Osteocyte (in vitro differentiated cells): ENCODE measurements at regions not wholly inside any gene's neighbourhood (a gene's known extent, or its start where the extent isn't known, plus 50 kb on each side); places are given as distances from the start of the nearest gene placed in this dataset.

Experiments used
- DNase-seq: peaks from one replicate; pipeline ENCODE4 v3.0.0; 2021; ENCODE audit warnings: mixed read lengths; ENCODE audit not compliant: unreplicated experiment; ENCODE audit errors: extremely low spot score
- H3K27ac Mint-ChIP-seq: one replicate; pipeline ENCODE4 v1.8.0; 2021; ENCODE audit warnings: mild to moderate bottlenecking, mixed read lengths; ENCODE audit not compliant: unreplicated experiment
- H3K27me3 Mint-ChIP-seq: one replicate; pipeline ENCODE4 v1.8.0; 2021; ENCODE audit warnings: mixed read lengths; ENCODE audit not compliant: unreplicated experiment
- H3K36me3 Mint-ChIP-seq: one replicate; pipeline ENCODE4 v1.8.0; 2021; ENCODE audit warnings: mixed read lengths; ENCODE audit not compliant: unreplicated experiment
- H3K4me1 Mint-ChIP-seq: one replicate; pipeline ENCODE4 v1.8.0; 2021; ENCODE audit warnings: mixed read lengths; ENCODE audit not compliant: unreplicated experiment
- H3K4me3 Mint-ChIP-seq: one replicate; pipeline ENCODE4 v1.8.0; 2021; ENCODE audit warnings: mild to moderate bottlenecking, moderate library complexity, mixed read lengths; ENCODE audit not compliant: unreplicated experiment
- H3K9me3 Mint-ChIP-seq: one replicate; pipeline ENCODE4 v1.8.0; 2021; ENCODE audit warnings: mixed read lengths; ENCODE audit not compliant: unreplicated experiment
- CTCF ChIP-seq: fragments of 200-600 bp; sonication (generic); IDR thresholded peaks from 2 replicates; pipeline ENCODE4 v1.5.0; 2021; ENCODE audit warnings: antibody characterized with exemption, mild to moderate bottlenecking, moderate library complexity

GRCh38 chr11:30171661-30172060 is 59.2 kb upstream of the FSHB start:
- Mint-ChIP-seq H3K27me3 (no peaks in the 10 kb centered on the region), H3K4me3 (no peak overlapping the region), H3K4me1 (no peaks in the 10 kb centered on the region), H3K36me3 (no peaks in the 10 kb centered on the region), H3K9me3 (peaks cover under 1% of the 10 kb centered on the region), H3K27ac (no peak overlapping the region)
- no peak for TF ChIP-seq CTCF
- DNase-seq = no peak

GRCh38 chr11:30172158-30172557 is 58.7 kb upstream of the FSHB start:
- Mint-ChIP-seq H3K4me1 (no peaks in the 10 kb centered on the region), H3K27ac (no peak overlapping the region), H3K9me3 (peaks cover 5% of the 10 kb centered on the region), H3K4me3 (no peak overlapping the region), H3K27me3 (no peaks in the 10 kb centered on the region), H3K36me3 (no peaks in the 10 kb centered on the region)
- DNase-seq = no peak
- no peak for TF ChIP-seq CTCF

- Mint-ChIP-seq H3K9me3 (peaks cover 7% of the 10 kb centered on the region), H3K4me3 (no peak overlapping the region), H3K27ac (no peak overlapping the region), H3K27me3 (no peaks in the 10 kb centered on the region), H3K4me1 (no peaks in the 10 kb centered on the region), H3K36me3 (no peaks in the 10 kb centered on the region)
- no peak for DNase-seq
- no peak for TF ChIP-seq CTCF
Measured at GRCh38 chr11:30172883-30173311, 57.9 kb upstream of the FSHB start.

GRCh38 chr11:30174265-30175020 is 56.4 kb upstream of the FSHB start:
- Mint-ChIP-seq H3K4me1 (no peaks in the 10 kb centered on the region), H3K4me3 (no peak overlapping the region), H3K27ac (no peak overlapping the region), H3K9me3 (peaks cover 14% of the 10 kb centered on the region), H3K36me3 (no peaks in the 10 kb centered on the region), H3K27me3 (no peaks in the 10 kb centered on the region)
- TF ChIP-seq CTCF = no peak
- DNase-seq = no peak
